ENCODE measurements at regions not wholly inside any gene's neighbourhood (a gene's known extent, or its start where the extent isn't known, plus 50 kb on each side); places are given as distances from the start of the nearest gene placed in this dataset.

DNA sequence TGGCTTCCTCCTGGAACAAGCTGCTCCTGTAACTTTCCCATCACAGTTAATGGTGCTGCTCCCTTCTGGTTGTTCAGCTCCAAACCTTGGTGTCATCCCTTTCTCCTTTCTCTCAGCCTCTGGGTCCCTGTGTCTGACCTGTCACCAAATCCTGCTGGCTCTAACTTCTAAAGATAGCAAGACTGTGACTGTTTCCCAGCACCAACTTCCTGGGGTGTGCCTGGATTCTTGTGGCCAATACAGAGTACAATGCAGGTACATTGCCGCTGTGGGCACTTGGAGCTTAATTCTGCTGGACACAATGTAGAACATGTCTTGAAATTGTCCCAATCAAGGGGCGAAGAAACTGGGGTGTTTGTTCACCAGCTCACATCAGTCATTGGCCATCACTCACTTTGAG is 156.7 kb upstream of the CSF3R start:
- DNase-seq: no peak

DNA sequence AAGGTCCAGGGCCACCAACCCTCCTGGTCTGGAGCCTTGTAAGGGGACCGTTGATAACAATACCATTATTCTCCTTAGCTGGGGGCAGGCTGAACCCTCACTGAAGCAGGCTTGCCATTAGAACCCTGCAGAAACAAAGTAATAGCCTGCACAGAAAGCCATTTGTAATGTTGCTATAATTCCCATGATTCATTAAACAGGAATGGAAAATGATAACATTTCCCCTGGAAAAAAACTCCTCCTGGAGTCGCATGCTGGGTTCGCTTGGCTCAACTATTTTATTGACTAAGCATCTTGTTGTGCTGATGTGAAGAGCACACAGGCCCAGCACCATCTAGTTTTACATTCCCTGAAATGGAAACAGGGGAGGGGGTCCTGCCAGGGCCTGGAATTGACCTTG is 155.6 kb upstream of the CSF3R start:
- no peak for DNase-seq

DNA sequence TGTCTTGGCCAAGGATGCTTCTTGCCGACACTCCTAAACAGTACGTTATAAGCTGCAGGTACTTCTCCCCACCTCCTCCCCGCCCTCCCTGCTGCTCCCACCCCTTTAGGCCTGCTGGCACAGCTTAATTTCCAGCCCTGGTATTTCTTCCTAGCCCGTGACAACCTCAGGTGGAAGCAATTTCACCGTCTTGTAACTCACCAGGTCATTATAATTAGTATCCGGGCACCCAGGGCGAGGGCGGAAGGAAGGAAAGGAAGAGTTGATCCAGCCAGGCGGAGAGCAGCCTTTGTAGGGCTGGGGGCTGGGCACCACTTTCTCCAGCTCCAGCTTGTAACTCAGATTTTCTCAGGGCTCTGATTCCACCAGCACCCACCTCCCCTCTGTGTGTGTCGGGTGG is 153.5 kb upstream of the CSF3R start:
- no peak for DNase-seq

DNA sequence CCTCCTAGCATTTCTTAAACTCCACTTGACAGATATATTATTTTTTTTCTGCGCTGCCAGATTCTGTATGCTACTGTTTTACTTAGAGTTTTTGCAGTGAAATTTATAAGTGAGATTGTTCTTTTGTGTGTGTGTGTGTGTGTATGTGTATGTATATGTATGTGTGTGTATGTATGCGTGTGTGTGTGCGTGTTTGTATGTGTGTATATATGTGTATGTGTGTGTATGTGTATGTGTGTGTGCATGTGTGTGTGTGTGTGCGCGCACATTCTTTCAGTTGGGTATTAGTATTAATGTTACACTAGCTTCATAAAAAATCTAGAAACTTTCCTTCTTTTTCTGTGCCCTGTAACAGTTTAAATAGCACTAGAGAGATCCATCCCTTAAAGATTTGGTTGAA is 152.6 kb upstream of the CSF3R start:
- no peak for DNase-seq

DNA sequence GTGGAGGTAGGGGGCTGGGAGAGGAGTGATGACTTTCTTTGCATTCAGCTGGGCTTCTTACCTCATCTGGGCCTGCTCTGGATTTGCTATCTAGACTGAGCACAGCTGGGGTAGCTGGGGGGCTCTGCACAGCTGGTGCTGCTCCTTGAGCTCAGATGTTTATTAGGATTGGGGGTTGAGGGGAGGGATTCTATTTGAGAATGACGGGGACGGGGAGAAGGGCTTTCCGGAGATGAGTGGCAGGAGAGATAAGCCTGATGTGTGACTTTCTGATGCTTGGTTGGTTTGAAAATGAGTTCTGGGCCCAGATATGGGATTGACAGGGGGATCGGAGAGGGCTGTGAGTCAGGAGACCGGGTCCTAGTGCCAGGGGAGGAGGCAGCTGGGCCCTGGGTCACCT is 146.1 kb upstream of the CSF3R start:
- no peak for DNase-seq

DNA sequence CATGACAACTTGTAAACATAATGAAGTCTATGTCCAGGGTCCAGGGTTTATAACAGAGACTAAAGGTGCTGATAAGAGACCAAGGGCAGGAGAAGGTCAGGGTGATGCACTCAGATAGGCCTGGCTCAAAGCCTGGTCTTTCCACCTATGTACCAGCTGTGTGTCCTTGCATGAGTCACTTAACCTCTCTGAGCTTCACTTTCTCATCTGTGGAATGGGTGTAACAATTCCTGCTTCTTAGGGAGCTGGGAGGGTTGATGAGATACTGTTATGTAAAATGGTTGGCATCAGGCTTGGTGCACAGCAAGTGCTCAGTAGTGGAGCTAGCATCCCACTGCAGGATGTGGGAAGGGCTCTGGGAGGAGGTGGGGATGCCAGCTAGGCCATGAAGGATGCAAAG is 143.7 kb upstream of the CSF3R start:
- DNase-seq: no peak

DNA sequence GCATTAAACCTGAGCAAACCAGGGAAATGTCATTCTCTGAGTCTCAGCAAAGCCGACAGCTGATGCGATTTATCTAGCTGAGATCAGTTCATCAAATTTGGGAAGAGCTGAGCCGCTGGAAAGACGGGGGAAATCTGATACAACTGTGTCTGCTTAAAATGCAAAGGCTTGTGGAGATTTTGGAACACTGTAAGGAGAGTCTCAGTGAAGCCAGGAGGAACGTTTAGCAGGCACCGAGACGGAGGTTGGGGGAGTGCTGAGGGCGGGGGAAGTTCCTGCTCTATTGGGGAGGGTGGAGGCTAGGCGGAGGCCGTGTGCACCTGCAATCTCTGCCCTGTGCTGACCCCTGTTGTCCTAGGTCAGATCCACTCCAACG is 143.2 kb upstream of the CSF3R start:
- DNase-seq: no peak

DNA sequence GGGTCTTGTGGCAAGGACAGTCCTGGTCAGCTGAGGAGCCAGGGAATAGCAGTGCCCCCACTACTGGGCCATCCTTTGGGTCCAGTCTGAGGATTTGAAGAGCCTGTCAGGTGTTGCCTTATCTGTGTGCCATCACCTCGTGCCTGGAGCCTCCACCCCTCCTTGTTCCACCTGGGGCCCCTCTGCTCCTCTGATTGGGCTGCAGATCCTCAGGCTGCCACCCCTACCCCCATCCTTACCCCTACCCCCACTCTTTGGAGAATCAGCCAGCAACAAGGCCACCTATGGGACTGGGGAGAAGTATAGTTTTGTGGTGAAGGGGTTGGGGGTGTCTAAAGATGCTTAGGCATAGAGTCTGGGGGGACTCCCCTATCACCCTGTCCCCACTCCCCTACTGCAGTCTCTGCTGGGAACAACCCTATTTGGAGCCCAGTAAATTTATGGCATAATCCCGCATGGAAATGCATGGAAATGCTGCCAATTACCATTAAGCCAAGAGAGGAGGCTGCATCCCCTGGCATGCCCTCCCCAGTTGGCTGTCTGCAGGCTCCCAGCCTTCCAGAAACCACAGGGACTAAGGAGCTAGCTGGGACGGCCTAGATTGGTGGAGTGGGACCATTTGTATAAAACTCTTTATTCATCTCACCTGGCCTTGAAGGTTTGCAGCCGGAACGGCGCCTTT is 142.7 kb upstream of the CSF3R start:
- DNase-seq: no peak

DNA sequence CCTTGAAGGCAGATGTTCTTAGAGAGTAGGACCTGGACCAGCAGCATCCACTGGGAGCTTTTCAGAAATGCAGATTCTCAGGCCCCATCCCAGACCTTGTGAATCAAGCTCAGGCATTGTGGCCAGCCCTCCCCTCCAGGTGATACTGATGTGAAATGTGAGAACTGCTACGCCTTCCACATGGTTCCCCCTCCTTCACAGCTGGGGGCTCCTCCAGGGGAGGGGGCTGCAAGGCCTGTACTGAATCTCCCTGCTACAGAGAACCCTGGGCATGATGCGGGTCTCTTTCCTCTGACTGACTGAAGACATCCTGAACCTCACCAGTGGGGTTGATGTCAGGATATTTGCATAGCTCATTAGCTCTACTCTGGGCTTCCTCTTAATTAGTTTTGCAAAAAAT is 141.8 kb upstream of the CSF3R start:
- no peak for DNase-seq

DNA sequence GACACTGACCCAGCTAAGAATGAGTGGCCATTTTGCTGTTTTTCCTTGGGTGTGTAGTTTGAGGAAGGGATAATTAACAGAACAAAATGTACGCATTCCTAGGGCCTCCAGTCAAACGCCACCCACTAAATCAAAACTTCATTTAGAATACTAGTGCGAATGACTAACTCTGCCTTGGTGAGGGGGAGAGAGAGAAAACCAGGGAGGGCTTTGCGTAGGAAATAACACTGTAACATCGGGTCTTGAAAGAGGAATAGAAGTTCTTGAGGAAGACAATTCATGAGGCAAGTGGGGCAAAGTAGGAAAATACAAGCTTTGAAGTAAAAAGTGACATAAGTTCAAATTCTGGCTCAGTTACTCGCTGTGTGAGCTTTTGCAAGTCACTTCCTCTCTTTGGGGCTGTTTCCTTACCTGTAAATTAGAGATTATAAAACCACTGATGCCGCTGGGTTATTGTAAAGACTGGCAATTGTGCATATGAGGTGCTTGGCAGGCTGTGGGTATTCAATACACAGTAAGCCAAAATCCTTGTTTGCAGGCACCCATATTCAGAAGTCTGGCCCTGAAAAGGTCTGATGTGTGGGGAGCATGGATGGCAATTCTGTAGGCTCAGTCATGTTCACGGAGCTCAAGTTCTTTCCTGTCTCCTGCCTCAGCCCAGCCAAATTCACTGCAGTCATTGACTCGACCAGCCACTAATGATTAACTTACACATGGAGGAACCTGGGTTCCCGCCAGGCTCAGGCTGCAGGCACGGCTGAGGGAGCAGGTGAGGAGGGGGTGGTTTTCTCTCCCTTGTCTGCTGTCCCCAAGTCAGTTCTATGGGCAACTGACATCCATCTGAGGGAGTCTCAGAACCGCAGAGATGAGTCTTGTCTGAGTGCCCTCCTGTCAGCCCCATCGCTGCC is 140.3 kb upstream of the CSF3R start:
- DNase-seq: no peak

DNA sequence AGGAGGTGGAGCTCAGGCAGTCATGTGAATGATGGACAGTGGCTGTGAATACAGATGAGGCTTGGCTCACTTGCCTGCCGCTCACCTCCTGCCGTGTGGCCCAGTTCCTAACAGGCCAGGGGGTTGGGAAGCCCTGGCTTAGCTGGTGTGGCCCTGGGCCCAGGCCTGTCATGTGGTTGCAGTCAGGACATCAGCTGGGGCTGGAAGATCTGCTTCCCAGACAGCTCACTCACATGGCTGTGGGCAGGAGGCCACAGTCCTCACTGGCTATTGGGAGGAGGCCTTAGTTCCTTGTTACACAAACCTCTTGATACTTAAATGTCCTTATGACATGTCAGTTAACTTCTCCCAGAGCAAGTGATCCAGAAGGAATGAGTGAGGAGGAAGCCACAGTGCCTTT is 138.8 kb upstream of the CSF3R start:
- DNase-seq: no peak

DNA sequence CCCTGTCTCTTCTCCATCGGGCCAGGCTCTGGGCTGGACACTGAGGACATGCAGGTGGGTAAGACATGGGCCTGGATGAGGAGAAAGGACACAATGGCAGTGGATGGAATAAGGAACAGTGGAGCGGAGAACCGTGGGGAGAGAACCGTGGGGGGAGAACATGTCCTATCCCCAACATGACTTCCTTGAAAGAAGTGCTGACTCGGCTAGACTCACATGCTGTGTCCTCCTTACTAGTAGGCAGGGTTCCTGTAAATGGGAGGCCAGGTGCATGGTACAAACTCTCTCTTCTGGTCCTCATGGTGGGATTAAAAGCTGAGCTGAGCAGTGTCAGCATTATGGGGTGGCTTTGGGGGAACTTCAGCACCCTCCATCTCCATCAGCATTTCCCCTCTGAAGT is 137.4 kb upstream of the CSF3R start:
- no peak for DNase-seq

DNA sequence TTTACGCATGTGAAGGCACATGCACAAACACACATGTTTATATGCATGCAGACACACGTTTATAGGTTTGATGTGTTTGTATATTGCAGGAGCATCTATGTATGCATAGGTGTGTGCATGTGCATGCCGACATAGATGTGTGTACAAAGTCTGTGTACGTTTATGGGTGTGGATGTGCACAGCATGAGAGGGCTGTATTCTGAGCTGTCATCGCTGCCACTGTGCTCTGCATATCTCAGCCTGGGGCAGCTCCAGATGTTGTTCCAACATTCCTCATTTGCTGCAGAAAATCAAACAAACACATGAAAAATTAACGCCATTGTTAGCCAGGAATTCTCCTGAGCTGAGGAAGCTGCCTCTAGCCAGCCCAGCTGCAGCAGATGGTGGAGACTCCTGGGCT is 132.3 kb upstream of the CSF3R start:
- no peak for DNase-seq

DNA sequence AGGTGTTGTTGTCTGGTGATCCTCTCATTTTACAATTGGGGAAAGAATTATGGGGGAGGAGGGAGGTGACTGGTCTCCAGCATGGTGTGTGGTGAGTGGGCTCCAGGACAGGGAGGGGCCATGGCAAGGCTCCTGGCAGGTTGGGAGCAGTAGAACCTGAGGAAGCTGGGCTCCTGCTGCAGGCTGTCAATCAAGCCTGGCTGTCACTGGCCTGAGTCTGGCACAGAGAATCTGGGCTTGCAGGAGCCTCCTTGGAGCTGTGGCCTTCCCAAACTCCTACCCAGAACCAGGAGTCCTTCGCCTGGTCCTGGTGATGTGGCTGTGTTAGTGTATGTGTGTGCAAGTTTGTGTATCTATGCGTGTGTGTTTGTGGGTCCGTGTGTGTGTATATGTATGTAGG is 131.9 kb upstream of the CSF3R start:
- DNase-seq: no peak

DNA sequence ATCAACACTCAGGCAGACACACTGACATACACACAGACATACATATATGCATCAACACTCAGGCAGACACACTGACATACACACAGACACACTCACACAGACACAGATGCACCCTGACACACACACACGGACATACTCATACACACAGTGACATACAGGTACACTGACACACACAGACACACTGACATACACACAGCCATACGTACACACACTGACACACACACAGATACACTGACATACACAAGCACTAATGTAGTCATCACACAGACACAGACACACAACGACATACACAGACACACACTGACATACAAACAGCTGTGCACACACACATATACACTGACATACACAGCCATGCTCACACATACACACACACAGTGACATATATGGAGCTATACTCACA is 131.0 kb upstream of the CSF3R start:
- no peak for DNase-seq

DNA sequence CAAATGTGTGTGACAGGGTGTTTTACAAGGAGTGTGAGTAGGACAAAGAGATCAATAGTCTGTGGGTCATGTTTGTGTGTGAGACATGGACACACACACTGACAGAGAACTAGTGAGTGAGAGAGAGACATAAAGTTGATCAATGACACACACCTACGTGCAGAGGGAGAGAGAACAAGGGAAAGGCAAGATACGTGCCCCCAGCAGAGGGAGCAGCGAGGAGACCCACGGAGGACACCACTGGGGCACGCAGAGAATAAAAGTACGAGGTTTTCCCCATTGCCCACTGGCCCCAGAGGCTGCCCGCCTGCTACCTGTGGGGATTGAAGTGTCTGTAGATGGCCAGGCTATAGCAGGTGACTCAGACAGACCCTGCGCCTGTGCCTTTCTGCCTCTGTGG is 130.2 kb upstream of the CSF3R start:
- DNase-seq: no peak

DNA sequence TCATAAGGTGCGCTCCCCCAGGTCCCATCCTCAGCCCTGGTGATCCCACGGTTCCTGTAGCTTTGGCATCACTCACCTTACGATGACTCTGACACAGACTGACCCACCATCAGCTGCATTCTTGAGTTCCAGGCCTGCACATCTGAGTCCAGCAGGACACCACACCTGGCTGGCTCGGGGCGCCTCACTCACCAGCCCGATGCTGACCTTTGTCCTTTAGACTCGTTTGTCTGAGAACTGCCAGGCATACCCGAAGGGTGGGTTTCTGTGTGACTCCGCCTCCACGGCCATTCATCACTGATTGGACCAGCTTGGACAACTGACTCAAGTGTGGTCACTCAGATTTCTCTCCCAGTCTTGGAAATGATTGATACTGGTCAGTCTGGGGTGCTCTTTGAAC is 129.4 kb upstream of the CSF3R start:
- DNase-seq: no peak

DNA sequence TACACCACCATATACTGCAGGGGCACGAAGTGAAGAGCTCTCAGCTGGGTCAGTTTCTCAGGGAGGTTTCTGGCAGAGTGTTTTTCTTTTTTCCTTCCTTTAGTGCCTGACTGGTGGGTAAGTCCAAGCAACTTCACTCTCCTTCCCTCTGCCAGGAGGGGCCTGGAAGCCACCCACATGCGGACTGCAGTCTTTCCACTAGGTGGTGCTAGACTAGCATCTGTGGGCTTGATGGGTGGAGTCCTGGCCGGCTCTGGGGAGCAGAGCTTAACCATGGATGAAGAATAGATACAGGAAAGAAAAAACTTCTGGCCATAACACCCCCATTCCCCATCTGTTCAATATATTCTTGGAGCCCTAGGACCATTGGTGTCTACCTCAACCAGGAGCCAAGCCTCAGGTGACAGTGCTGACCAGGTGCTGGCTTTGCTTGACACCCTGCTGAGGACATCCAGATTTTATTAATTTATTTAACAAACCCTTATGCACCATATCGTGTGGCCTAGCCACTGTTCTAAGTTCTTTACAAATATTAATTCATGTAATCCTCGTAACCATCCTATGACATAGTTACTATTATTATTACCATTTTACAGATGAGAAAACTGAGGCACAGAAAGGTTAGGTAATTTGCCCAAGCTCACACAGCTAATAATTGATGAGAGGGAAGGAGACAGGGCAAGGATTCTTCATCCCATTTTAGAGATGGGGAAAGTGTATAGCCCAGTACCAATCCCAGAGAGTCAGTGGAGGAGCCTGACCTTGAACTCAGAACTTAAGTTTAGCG is 126.7 kb upstream of the CSF3R start:
- DNase-seq: peak; percentile 70

DNA sequence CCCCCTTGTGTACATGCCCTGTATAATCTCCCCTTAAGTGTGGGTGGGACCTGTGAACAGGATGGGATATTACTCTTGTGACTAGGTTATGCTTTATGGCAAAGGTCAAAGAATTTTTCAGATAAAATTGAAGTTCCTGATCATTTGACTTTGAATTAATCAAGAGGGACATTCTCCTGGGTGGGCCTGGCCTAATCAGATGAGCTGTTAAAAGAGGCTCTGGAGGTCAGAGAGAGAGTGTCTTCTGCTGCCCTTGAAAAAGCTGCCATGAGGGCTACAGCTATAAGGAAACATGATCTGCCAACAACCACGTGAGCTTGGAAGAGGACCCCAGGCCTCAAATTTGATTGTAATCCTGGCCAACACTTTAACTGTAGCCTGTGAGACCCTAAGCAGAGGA is 125.6 kb upstream of the CSF3R start:
- no peak for DNase-seq

DNA sequence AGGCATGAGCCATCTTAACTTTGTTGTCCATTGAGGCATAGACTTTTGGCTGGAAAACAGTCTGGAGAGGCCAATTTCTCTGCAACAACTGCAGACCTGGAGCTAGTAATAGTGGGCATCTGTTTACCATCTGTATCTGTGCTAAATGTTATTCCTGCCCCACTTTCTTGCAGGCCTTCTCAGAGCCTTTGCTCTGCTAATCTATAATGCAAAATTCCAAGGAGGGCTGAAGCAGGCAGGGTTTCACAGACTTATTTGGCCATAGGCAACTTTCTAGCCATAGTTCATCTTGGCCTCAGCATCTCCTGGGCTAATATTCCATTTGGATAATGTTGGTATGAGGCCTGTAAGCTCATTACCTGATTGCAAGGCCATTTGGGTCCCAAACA is 124.5 kb upstream of the CSF3R start:
- no peak for DNase-seq

DNA sequence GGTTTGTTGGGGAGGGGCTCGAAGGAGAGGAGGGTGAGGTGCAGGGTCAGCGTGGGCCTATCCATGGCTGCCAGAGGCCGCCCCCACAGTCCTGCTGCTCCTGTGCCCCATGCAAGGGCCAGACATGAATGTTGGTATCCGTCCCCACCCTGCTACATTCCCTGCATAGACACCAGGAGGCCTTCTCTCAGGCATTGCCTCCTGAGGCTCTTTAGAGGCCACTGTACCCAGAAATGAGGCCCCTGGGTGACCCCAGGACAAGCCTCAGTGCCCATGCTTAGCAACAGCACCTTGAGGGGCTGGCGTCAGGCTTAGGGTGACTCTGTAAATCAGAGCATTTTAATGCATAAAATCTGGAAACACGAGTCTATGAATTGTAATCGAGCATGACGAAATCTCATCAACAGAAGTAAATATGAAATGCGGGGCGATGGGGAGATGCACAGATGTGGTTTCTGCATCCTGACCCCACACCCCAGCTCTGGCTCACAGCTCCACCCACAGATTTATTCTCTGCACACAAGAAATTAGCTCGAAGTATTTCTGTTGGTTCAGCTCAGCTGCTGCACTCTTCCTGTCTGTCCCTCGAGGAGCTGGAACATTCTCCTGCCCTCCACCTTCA is 124.0 kb upstream of the CSF3R start:
- DNase-seq: no peak

DNA sequence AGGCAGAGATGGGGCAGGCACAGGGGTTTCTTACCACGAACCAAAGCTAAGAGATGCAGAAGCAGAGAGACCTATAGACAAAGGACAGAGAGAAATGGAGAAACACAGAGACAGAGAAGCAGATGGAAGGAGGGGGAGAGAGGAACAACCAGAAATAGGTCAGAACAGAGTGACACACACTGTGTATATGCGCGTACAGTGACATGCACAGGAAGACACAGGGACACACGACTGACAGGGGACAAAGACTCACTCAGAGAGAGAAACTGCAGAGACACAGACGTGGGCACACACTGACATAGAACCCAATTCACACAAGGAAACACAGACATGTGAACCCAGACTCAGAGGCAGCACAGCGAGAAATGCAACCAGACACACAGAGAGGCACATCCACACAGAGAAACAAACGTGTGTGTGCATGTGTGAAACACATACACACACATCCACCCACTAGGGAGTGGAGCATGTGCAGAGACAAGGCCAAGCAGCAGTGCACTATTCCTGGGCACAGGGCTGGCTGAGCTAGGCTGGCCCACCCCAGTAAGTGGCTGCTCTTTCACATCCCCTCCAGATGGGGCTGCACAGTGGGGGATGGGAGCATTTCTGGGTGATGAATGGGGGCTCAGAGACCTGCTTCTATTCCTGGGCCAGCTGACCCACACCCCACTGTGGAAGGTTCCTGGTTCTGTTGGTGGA is 123.4 kb upstream of the CSF3R start:
- no peak for DNase-seq

DNA sequence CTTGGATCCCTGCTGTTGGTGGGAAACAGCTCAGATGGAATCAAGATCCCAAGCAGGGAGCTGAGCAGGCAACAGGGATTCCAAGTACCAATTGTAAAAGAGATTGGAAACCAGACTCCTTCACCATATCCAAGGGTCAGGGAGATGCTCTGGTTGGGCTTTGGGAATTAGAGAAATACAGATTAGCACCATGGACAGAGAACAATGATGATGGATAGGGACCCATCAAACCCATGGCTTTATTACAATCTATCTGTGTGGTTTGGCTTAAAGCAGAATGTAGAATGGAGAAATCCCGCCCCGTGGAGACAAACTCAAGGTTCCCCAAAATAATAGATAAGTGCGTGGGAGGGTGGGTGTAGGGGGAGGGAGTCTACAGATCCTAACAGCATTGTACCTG is 120.7 kb upstream of the CSF3R start:
- DNase-seq: no peak

Data from activated CD4-positive, alpha-beta T cell treated with anti-CD3 and anti-CD28 coated beads for 48 hours (primary cell).